CD4-positive, alpha-beta T cell treated with Interleukin-6 for 4 hours (primary cell): ENCODE measurements at regions not wholly inside any gene's neighbourhood (a gene's known extent, or its start where the extent isn't known, plus 50 kb on each side); places are given as distances from the start of the nearest gene placed in this dataset.
"Not testable (repeated sequence)": the region's sequence is repeated elsewhere in the genome, so short reads cannot be mapped to it uniquely, and the experiment has no call there.

ENCODE experiments used
- DNase-seq: peaks from one replicate; pipeline ENCODE4 v3.0.0-alpha.2; 2020; ENCODE audit warnings: mixed read lengths

- no peak for DNase-seq
Measured at GRCh38 chr10:78327778-78328591, 294.3 kb downstream of the RPS24 start.

- DNase-seq, result no peak
Measured at GRCh38 chr10:78328592-78329404, 295.1 kb downstream of the RPS24 start.

- no peak for DNase-seq
Measured at GRCh38 chr10:78330884-78331283, 297.2 kb downstream of the RPS24 start.

DNA sequence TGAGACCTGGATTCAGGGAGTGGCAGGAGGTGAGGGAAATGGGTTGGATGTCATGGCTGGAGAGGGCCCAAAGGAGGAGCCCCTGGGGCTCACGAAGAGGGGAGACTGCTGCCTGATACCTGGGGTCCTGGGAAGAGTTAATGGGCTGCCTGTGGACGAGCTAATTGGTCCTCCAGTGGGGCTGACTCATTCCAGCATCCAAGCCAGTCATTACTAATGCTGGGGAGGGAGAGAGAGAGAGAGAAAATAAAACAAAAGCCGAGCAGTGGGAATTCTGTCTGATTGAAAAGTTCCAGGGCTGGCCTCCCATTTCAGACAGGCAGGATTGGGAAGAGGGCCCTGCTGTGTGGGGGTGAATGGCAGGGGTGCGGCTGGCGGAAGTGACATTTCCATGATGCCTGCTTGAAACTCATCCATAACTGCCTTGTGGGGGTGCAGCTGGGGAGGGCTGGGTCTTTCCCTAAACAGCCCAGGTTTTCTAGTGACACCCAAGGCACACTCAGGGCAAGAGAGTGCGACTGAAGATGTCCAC is 297.8 kb downstream of the RPS24 start:
- DNase-seq, result no peak

DNA sequence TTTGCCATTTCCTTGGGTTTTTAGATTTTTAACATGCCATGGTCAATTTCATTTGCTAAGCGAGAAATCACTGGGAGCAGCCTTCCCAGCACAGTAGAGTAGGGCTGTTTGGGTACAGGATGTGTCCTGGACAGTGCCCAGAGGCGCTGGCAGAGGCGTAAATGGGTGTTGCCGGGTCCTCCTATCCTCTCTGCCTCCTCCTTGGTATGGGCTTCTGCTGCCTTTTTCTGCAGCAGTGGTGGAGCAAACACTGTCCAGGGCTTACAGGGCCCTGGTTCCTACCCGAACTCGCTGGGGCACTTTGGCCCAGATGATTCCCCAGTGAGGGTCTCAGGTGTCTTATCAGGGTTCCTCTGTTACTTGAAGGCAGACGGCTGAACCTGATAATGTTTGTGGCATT is 298.3 kb downstream of the RPS24 start:
- DNase-seq, result no peak

GRCh38 chr10:78332657-78333056 is 299.0 kb downstream of the RPS24 start:
- no peak for DNase-seq

DNA sequence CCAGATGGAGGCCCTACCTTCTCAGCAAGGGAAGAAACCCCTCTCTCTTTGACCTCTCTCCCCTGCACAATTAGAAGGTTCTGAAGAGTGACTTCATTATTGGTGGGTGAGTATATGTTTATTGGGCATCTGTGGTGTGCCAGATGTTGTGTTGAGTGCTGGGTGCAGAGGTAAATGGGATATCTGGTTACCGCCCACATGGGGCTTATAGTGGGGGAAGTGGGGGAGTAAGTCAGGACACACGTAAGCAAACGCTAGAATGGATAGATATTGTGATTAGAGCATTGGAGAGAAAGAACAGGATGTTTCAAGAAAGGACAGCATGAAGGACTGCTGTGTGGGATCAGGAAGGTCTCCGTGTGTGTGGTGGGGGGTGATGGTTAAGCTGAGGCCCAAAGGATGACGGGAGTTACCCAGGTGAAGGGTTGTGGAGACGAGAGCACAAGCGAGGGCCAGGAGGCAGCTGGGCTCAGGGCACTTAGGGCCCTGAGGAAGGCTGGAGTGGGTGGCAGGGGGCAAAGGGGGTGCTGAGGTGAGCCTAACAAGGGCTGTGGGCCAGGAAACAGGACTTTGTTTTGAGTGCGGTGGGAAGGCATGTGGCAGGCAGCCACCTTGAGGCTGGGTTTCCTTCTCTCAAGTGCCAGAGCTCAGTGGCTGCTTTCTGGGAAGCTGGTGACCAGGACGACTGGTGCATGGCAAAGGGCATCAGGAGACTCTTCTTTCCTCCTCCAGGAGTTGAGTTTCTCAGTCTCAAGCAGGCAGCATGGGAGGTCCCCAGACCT is 299.9 kb downstream of the RPS24 start:
- DNase-seq, result no peak

- DNase-seq, result no peak
Measured at GRCh38 chr10:78335371-78335690, 301.7 kb downstream of the RPS24 start.

DNA sequence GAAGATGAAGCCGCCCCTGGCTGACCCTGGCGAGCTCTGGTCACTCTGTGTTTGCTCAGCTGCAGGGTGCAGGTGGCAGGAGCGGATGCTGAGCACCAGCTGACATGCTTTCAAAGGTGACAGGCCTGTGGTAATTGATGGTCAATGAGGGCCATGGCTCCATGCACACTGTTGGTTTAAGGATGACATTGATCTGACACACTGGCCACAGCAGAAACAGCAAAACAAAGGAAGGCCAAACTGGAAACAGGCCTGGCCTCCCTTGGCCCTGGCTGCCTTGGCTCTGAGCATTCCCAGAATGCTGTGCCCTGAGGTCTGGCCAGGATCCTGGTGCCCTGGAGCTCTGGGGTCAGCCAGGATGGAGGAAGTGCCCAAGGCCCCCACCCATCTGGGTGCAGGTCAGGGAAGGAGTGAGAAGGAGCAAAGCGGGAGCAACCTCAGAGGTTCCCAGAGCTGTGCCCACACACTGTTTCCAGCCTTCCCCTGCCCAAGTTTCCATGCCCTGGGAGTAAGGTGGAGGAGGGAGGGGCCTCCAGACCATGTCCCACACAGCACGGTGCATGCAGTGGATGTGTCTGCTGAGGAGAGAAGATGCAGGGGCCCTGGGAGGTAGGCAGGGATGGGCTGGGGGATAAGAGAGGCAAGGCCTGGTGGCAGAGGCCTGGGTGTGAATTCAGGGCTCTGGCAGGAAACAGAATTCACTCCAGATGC is 302.2 kb downstream of the RPS24 start:
- DNase-seq, result no peak

DNA sequence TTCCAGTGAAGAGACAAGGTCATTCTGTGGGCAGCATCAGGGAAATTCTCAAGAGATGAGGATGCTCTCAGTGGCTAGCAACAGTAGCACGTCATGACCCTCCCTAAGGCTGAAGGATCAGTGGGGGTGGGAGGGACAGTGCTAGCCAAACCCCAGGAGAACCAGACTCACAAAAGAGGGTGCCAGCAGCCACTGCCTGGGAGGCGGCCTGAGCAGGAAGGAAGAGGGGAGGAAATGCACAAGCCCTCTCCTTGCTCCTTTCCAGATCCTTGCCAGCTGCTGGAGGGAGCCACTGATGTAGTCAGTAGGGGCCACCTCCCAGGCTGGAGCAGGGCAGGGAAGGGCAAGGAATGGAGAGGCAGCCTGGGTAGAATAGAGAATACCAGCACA is 302.7 kb downstream of the RPS24 start:
- no peak for DNase-seq

DNA sequence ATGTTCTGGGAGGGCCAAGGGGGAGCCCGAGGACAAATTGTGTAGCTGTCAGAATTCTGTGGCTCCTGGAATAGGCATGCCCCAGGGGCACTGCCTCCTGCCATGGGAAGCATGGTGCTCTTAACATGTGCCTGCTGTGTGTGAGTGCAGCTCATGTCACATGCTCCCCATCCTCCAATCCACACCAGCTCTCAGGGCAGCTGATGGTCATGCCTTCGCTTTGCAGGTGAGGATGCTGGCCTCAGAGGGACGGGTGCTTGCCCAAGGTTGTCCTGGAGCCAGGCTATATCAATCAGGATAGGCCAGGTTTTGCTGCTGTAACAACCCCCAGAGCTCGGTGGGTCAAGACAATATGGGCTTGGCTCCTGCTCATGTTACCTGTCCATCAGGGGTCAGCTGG is 303.4 kb downstream of the RPS24 start:
- DNase-seq, result no peak

DNA sequence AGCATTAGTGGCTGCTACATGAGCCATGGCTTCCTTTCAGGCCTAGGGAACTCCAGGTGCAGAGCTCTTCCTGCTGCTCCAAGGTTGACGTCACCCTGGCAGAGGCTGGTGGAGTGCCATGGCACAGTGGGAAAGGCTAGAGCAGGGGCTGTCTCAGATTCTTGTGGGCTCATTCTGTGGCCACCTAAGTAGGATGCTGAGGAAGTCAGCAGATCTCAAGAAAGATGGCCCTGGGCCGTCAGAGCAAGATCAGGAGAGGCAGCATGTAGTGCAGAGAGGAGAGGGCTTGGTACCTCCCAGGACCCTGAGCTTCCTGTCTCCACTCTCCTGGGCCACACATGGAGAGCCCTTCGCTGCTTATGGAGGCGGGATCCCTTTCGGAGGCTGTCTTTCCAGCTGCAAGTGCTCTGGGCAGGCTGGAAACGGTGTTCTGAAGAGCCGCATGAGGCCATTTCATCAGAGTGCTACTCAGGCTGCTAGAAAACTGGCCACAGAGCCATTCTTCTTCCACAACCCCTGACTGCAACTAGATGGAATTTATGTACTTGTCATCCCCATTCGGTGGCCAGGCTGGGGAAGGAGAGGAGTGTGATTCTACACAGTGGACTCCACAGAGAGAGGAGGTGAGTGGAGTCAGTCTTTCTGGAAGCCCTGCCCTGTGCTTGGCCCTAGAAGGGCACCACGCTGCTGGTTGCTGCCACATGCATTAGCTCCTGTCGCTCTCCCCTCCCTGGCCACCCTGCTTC is 304.2 kb downstream of the RPS24 start:
- DNase-seq, result no peak

DNA sequence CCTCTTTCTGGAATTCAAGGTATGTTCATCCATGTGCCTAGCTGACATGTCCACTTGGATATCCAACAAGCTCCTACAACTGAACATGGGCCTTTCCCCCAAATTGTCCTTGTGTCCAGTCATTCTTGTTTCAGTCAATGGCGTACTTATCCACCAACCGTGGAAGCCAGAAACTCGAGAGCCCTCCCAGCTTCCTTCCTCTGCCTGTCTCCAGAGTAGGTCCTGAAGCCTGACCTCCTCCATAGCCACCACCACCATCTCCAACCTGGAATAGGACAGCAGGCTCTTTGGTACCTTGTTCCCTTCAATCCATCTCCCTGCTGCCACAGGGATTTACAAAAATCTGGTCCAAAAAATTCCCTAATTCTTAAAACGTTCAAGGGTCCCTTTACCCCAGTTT is 305.1 kb downstream of the RPS24 start:
- no peak for DNase-seq

DNA sequence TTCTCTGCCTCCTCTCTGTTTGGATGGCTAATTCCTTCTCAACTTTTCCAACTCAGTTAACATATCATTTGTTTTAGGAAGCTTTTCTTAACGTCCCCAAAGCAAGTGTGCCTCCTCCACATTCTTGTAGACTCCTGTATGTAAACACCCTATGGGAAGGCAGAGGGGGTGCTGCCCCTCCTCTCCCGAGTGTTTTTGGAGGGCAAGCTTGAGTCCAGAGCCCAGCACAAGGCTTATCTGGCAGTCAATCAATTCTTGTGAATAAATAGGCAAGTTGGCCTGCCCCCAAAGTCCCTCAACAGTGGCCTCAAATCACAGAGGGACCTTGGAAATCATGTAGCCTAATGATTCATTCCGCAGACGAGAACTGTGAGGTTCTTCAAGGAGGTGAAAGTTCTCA is 305.6 kb downstream of the RPS24 start:
- no peak for DNase-seq

- no peak for DNase-seq
Measured at GRCh38 chr10:78341953-78342614, 308.4 kb downstream of the RPS24 start.

GRCh38 chr10:78342827-78343653 is 309.4 kb downstream of the RPS24 start:
- no peak for DNase-seq

- DNase-seq, result not testable (repeated sequence)
Measured at GRCh38 chr10:78344257-78344656, 310.6 kb downstream of the RPS24 start.

GRCh38 chr10:78345515-78345914 is 311.9 kb downstream of the RPS24 start:
- DNase-seq, result not testable (repeated sequence)

GRCh38 chr10:78346721-78347120 is 313.1 kb downstream of the RPS24 start:
- DNase-seq, result no peak

GRCh38 chr10:78348411-78349164 is 314.9 kb downstream of the RPS24 start:
- no peak for DNase-seq
